Endothelial cell of umbilical vein (primary cell): ENCODE measurements at regions not wholly inside any gene's neighbourhood (a gene's known extent, or its start where the extent isn't known, plus 50 kb on each side); places are given as distances from the start of the nearest gene placed in this dataset.

Source experiments
- EZH2 ChIP-seq: IDR thresholded peaks from 2 replicates; pipeline ENCODE4 v1.6.1; 2012; ENCODE audit warnings: borderline replicate concordance, low read depth, mild to moderate bottlenecking, moderate library complexity, low read length, inconsistent platforms; ENCODE audit not compliant: severe bottlenecking
- FOS ChIP-seq: IDR thresholded peaks from 2 replicates; pipeline ENCODE4 v1.6.1; 2011; ENCODE audit warnings: mild to moderate bottlenecking, low read length, moderate library complexity, borderline replicate concordance; ENCODE audit not compliant: insufficient read depth
- GATA2 ChIP-seq: IDR thresholded peaks from 2 replicates; pipeline ENCODE4 v1.7.0; 2011; ENCODE audit warnings: low read depth, mild to moderate bottlenecking, moderate library complexity, mixed read lengths, low read length; ENCODE audit not compliant: insufficient read length, insufficient read depth
- JUN ChIP-seq: IDR thresholded peaks from 2 replicates; pipeline ENCODE4 v1.6.1; 2011; ENCODE audit warnings: borderline replicate concordance, low read depth; ENCODE audit not compliant: insufficient read length, insufficient read depth
- POLR2A ChIP-seq: IDR thresholded peaks from 2 replicates; pipeline ENCODE4 v1.6.1; 2012; ENCODE audit warnings: low read depth, mild to moderate bottlenecking, control low read depth, low read length
- POLR2AphosphoS5 ChIP-seq: IDR thresholded peaks from 2 replicates; pipeline ENCODE4 v1.6.1; 2012; ENCODE audit warnings: low read depth, mild to moderate bottlenecking, control low read depth, low read length, moderate library complexity; ENCODE audit not compliant: insufficient read depth
- TF ChIP-seq, protein P1 (sequence below), 2 donors: IDR thresholded peaks; 1 replicate in 1 of 2; 2 replicates in 1 of 2; pipeline ENCODE4 v1.5.1; 2011; ENCODE audit warnings: low read length in 2 of 2, mild to moderate bottlenecking in 2 of 2, moderate library complexity in 2 of 2, control low read depth in 1 of 2, inconsistent platforms in 1 of 2, low read depth in 1 of 2; ENCODE audit not compliant: insufficient read depth in 1 of 2; ENCODE audit errors: extremely low read depth in 1 of 2
- TF ChIP-seq, protein P2 (sequence below): IDR thresholded peaks from 2 replicates; pipeline ENCODE4 v1.6.1; 2011; ENCODE audit not compliant: insufficient read depth, insufficient read length

DNA sequence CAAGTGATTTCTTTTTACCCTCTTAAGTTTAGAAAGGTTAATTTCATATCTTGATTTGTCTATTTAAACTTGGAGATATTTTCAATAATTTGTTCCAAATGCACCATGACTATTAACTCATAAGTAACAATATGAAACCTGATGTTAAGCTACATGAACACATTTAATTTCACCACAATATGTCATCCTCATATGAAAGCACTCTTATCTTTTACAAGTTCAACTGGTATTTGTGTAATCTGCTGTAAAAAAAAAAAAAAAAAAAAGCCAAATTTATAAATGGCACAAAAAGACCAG is 110.4 kb downstream of the HFE start:
- TF ChIP-seq, protein P1, sequence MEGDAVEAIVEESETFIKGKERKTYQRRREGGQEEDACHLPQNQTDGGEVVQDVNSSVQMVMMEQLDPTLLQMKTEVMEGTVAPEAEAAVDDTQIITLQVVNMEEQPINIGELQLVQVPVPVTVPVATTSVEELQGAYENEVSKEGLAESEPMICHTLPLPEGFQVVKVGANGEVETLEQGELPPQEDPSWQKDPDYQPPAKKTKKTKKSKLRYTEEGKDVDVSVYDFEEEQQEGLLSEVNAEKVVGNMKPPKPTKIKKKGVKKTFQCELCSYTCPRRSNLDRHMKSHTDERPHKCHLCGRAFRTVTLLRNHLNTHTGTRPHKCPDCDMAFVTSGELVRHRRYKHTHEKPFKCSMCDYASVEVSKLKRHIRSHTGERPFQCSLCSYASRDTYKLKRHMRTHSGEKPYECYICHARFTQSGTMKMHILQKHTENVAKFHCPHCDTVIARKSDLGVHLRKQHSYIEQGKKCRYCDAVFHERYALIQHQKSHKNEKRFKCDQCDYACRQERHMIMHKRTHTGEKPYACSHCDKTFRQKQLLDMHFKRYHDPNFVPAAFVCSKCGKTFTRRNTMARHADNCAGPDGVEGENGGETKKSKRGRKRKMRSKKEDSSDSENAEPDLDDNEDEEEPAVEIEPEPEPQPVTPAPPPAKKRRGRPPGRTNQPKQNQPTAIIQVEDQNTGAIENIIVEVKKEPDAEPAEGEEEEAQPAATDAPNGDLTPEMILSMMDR (IDR thresholded peaks at IDR 0.05; ENCODE audit: extremely low read depth in 1 of 2, insufficient read depth in 1 of 2, low read depth in 1 of 2, low read length in 2 of 2), result no peak
- TF ChIP-seq POLR2AphosphoS5 (no peak), POLR2A (no peak), EZH2 (no peak), FOS (no peak), GATA2 (no peak), JUN (no peak)
- TF ChIP-seq, protein P2, sequence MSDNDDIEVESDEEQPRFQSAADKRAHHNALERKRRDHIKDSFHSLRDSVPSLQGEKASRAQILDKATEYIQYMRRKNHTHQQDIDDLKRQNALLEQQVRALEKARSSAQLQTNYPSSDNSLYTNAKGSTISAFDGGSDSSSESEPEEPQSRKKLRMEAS, result no peak
